ENCODE measurements at regions not wholly inside any gene's neighbourhood (a gene's known extent, or its start where the extent isn't known, plus 50 kb on each side); places are given as distances from the start of the nearest gene placed in this dataset.
"Not testable (repeated sequence)": the region's sequence is repeated elsewhere in the genome, so short reads cannot be mapped to it uniquely, and the experiment has no call there.

DNA sequence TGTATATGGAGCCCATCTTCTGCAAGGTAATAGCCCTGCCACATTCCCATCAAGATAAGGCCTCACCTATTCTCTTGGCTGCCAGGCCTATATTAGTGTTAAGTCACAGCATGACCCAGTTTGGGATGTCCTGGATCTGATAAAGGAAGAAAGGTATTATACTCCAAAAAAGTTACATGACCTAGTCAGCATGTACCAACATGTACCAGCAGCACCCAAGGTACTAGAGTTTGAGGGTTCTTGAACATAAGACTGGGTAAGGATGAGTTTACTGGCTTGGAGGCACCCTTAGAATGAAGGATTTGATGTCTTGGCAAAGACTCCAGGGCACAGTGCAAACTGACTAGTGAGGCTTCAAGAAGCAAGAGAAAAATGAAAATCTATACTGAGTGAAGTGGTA, 232.5 kb downstream of the SQOR start:
- no peaks in the 10 kb centered on the region for H3K36me3 ChIP-seq (ENCODE audit: control insufficient read depth in 1 of 2, insufficient read depth in 2 of 2, low read length in 1 of 2)
- no peaks in the 10 kb centered on the region for H3K9me3 ChIP-seq (ENCODE audit: control insufficient read depth, low read length)
- H3K4me1 ChIP-seq (ENCODE audit: control insufficient read depth in 1 of 2, insufficient read depth in 2 of 2, low read length in 2 of 2) = no peaks in the 10 kb centered on the region
- DNase-seq (no peak), ATAC-seq (ENCODE audit: low FRiP score) (no peak)
- intact Hi-C loops (cut with DNase I) = no loop called here
- H3K4me3 ChIP-seq (ENCODE audit: low read length in 2 of 2) = no peak overlapping the region
- no peaks in the 10 kb centered on the region for H3K27me3 ChIP-seq (ENCODE audit: control insufficient read depth in 1 of 2, insufficient read depth in 2 of 2, low read length in 1 of 2)
- no peak overlapping the region for H3K27ac ChIP-seq (ENCODE audit: low read depth in 1 of 2, low read length in 2 of 2)

DNA sequence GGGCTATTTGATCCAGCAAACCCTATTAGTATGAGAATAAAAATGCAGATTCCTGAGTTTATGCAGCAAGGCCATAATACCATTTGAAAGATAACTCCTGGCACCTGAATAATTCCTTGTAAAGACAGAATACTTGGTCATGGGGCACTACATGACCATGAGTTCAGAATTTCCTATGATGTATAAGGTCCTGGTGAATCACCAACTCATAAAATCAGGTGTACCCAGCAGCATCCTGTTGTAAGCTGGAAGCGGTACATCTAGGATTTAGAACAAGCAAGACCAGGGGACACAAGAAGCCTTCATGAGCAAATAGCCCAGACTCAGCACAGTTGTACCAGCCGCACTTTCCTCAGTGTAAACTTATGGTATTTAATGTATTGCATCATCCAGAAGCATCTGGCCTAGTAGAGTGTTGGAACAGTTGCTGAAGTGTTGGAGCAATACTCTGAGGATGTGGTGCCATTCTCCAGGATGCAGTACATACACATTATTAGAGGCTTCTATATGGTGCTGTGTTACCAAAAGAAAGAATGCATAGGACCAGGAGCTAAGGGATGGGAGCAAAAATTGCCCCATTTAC, 233.4 kb downstream of the SQOR start:
- Histone ChIP-seq H3K4me3 (ENCODE audit: low read length in 2 of 2) (no peak overlapping the region), H3K4me1 (ENCODE audit: control insufficient read depth in 1 of 2, insufficient read depth in 2 of 2, low read length in 2 of 2) (no peaks in the 10 kb centered on the region), H3K9me3 (ENCODE audit: control insufficient read depth, low read length) (no peaks in the 10 kb centered on the region), H3K36me3 (ENCODE audit: control insufficient read depth in 1 of 2, insufficient read depth in 2 of 2, low read length in 1 of 2) (no peaks in the 10 kb centered on the region), H3K27me3 (ENCODE audit: control insufficient read depth in 1 of 2, insufficient read depth in 2 of 2, low read length in 1 of 2) (no peaks in the 10 kb centered on the region), H3K27ac (ENCODE audit: low read depth in 1 of 2, low read length in 2 of 2) (no peak overlapping the region)
- intact Hi-C loops (cut with DNase I) = no loop called here
- no peak for ATAC-seq (ENCODE audit: low FRiP score)
- 93 to 100% methylated on average over 2 of the region's 2 CpGs for WGBS, 2 donors
- no peak for DNase-seq

DNA sequence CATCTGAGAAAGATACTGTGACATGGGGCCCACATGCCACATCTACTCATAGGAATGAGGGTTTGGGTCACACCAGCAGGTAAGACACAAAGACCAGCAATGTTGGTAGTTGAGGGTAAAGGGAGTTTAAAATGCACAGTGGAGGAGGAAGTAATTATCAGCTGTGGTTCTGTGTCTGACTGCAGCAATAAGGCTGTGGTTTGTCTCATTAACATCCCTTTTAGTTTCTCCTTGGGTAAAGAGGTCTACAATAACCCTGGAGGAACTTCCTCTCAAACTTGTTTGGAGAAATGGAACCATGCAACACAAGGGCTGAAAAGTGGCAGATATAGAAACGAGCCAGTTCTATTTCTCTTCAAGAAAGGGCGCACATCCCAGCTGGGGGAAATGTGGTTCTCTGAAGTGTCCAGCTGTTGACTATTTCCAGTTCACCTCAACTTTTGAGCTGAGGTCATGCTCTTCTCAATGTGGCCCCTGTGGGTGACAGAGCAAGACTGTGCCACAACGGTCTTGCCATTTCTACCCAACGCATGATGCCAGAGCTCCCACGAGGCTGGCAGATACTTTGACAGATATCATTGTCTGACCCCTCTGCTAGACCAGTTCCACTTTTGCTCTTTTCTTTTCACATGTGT, 234.3 kb downstream of the SQOR start:
- intact Hi-C loops (cut with DNase I) = no loop called here
- 80 to 87% methylated on average over 5 of the region's 5 CpGs for whole genome bisulfite sequencing, 2 donors
- ATAC-seq (ENCODE audit: low FRiP score) = no peak

DNA sequence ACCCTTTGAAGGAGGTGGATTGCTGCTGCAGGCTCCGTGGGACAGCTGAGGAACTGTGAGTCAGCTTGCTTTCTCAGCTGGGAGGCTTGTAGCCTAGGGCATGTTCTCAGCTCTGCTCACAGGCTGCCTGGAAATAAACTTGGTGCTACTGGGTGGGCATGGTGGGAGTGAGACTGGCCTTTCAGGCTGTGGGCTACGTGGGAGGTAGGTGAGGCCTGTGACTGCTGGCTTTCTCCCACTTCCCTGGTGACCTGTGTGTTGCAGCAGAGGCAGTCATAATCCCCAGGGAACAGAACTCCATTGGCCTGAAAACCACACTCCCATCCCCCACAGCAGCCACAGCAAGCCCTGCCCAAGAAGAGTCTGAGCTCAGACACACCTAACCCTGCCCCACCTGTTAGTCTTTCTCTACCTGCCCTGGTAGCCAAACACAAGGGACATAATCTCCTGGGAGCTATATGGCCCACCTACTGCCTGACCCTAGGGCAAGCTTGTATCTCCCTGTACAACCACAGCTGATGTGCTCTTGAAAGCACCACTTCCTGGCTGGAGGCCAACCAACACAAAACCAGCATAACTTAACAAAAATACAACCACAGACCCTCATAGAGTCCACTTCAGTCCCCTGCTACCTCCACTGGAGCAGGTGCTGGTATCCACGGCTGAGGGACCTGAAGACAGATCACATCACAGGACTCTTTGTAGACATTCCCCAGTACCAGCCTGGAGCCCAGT, 236.5 kb downstream of the SQOR start:
- 59 to 64% methylated on average over 3 of the region's 3 CpGs for WGBS, 2 donors
- H3K9me3 ChIP-seq (ENCODE audit: control insufficient read depth, low read length) = no peaks in the 10 kb centered on the region
- intact Hi-C loops (cut with DNase I) = no loop called here
- no peaks in the 10 kb centered on the region for H3K36me3 ChIP-seq (ENCODE audit: control insufficient read depth in 1 of 2, insufficient read depth in 2 of 2, low read length in 1 of 2)
- ATAC-seq (ENCODE audit: low FRiP score) (no peak), DNase-seq (no peak)
- H3K27me3 ChIP-seq (ENCODE audit: control insufficient read depth in 1 of 2, insufficient read depth in 2 of 2, low read length in 1 of 2) = no peaks in the 10 kb centered on the region
- H3K4me1 ChIP-seq (ENCODE audit: control insufficient read depth in 1 of 2, insufficient read depth in 2 of 2, low read length in 2 of 2) = no peaks in the 10 kb centered on the region
- no peak overlapping the region for H3K27ac ChIP-seq (ENCODE audit: low read depth in 1 of 2, low read length in 2 of 2)
- H3K4me3 ChIP-seq (ENCODE audit: low read length in 2 of 2) = no peak overlapping the region

More for the DNA sequence above, 234.3 kb downstream of the SQOR start:
- Histone ChIP-seq H3K9me3 (ENCODE audit: control insufficient read depth, low read length) (no peaks in the 10 kb centered on the region), H3K36me3 (ENCODE audit: control insufficient read depth in 1 of 2, insufficient read depth in 2 of 2, low read length in 1 of 2) (no peaks in the 10 kb centered on the region), H3K4me1 (ENCODE audit: control insufficient read depth in 1 of 2, insufficient read depth in 2 of 2, low read length in 2 of 2) (no peaks in the 10 kb centered on the region), H3K4me3 (ENCODE audit: low read length in 2 of 2) (no peak overlapping the region), H3K27ac (ENCODE audit: low read depth in 1 of 2, low read length in 2 of 2) (no peak overlapping the region), H3K27me3 (ENCODE audit: control insufficient read depth in 1 of 2, insufficient read depth in 2 of 2, low read length in 1 of 2) (no peaks in the 10 kb centered on the region)
- no peak for DNase-seq

DNA sequence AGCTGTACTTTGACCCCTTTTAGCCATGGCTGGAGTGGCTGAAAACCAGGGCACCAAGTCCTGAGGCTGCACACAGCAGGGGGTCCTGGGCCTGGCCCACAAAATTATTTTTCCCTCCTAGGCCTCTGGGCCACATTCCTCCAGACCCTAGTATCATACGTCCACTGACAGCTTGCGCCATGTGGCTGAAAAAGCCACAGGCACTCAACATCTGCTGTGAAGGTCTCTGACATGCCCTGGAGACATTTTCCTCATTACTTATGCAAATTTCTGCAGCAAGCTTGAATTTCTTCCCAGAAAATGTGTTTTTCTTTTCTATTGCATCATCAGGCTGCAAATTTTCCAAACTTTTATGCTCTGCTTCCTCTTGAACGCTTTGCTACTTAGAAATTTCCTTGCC, 239.0 kb downstream of the SQOR start:
- H3K9me3 ChIP-seq (ENCODE audit: control insufficient read depth, low read length) = no peaks in the 10 kb centered on the region
- intact Hi-C loops (cut with DNase I) = no loop called here
- no peaks in the 10 kb centered on the region for H3K4me1 ChIP-seq (ENCODE audit: control insufficient read depth in 1 of 2, insufficient read depth in 2 of 2, low read length in 2 of 2)
- no peaks in the 10 kb centered on the region for H3K36me3 ChIP-seq (ENCODE audit: control insufficient read depth in 1 of 2, insufficient read depth in 2 of 2, low read length in 1 of 2)
- H3K27ac ChIP-seq (ENCODE audit: low read depth in 1 of 2, low read length in 2 of 2) = no peak overlapping the region
- 79 to 80% methylated on average over 3 of the region's 3 CpGs for WGBS, 2 donors
- H3K27me3 ChIP-seq (ENCODE audit: control insufficient read depth in 1 of 2, insufficient read depth in 2 of 2, low read length in 1 of 2) = no peaks in the 10 kb centered on the region
- ATAC-seq (ENCODE audit: low FRiP score) (no peak), DNase-seq (no peak)
- no peak overlapping the region for H3K4me3 ChIP-seq (ENCODE audit: low read length in 2 of 2)

DNA sequence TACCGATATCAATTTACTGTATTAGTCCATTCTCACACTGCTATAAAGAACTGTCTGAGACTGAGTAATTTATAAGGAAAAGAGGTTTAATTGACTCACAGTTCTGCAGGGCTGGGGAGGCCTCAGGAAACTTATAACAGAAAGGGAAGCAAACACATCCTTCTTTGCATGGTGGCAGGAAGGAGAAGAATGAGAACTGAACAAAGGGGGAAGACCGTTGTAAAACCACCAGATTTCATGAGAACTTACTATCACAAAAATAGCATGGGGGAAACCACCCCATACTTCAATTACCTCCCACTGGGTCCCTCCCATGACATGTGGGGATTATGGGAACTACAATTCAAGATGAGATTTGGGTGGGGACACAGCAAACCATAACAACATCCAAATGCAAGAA, 239.7 kb downstream of the SQOR start:
- DNase-seq; H3K9me3 ChIP-seq (ENCODE audit: control insufficient read depth, low read length); H3K27me3 ChIP-seq (ENCODE audit: control insufficient read depth in 1 of 2, insufficient read depth in 2 of 2, low read length in 1 of 2); H3K27ac ChIP-seq (ENCODE audit: low read depth in 1 of 2, low read length in 2 of 2); intact Hi-C loops (cut with DNase I); H3K4me3 ChIP-seq (ENCODE audit: low read length in 2 of 2); ATAC-seq (ENCODE audit: low FRiP score); H3K36me3 ChIP-seq (ENCODE audit: control insufficient read depth in 1 of 2, insufficient read depth in 2 of 2, low read length in 1 of 2); H3K4me1 ChIP-seq (ENCODE audit: control insufficient read depth in 1 of 2, insufficient read depth in 2 of 2, low read length in 2 of 2): not testable (repeated sequence)
- WGBS, 2 donors = 87 to 90% methylated on average over 2 of the region's 2 CpGs

DNA sequence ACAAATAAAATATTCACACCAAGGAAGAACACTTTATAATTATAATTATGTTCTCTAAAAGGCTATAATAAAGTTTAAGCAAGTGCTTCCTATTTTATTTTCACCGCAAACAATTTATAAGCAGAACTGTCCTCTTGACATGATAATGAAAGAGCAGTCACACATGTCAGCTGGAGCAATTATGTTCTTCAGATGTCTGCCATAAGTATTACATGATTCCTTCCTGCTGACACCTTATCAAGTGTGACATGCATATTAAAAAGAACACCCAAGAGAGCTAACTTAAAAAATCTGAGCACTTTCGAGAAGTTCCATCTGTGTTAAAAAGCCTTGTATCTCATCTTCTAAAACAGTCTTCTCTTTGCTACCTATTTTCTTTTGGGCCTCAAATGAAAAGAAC, 249.5 kb downstream of the SQOR start:
- ATAC-seq (ENCODE audit: low FRiP score) (no peak), DNase-seq (no peak)
- Histone ChIP-seq H3K27me3 (ENCODE audit: control insufficient read depth in 1 of 2, insufficient read depth in 2 of 2, low read length in 1 of 2) (no peaks in the 10 kb centered on the region), H3K27ac (ENCODE audit: low read depth in 1 of 2, low read length in 2 of 2) (no peak overlapping the region), H3K4me3 (ENCODE audit: low read length in 2 of 2) (no peak overlapping the region), H3K4me1 (ENCODE audit: control insufficient read depth in 1 of 2, insufficient read depth in 2 of 2, low read length in 2 of 2) (peaks cover 3% of the 10 kb centered on the region in 2 donors), H3K9me3 (ENCODE audit: control insufficient read depth, low read length) (no peaks in the 10 kb centered on the region), H3K36me3 (ENCODE audit: control insufficient read depth in 1 of 2, insufficient read depth in 2 of 2, low read length in 1 of 2) (no peaks in the 10 kb centered on the region)
- 92 to 93% methylated on average over 2 of the region's 2 CpGs for WGBS, 2 donors
- intact Hi-C loops (cut with DNase I) = no loop called here

DNA sequence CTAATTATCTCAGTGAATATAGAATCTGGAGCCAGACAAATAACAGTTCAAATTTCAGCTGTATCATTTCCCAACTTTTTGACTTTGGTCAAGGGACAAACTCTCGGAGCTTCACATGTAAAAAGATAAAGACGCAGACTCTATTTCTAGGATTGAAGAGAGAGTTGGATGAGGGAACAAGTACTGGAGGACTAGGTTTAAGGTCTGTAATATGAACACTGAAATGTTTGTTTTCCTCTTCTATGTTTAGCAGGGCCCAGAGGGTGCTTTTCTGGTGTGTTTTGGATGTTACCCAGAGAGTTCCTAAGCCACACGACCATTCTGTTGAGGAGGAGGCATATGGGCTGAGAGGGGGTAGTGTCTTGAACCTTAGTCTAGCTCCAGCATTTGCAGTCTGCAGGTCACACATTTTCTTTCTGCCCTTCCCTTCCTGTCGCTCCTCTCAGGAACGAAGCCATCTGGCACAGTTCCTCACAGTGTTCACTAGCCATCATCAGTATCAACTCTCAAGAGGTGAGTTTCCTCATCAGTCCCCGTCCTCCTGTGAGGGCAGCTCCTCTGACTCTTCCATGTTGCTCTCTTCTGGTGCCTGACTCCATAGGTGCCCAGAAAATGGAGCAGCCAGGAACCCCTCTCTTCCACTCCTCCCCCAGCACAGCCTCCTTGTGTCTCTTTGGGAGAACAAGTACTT, 250.1 kb downstream of the SQOR start:
- Histone ChIP-seq H3K4me1 (ENCODE audit: control insufficient read depth in 1 of 2, insufficient read depth in 2 of 2, low read length in 2 of 2) (peaks cover 3 to 5% of the 10 kb centered on the region in 2 donors), H3K4me3 (ENCODE audit: low read length in 2 of 2) (no peak overlapping the region), H3K27ac (ENCODE audit: low read depth in 1 of 2, low read length in 2 of 2) (no peak overlapping the region), H3K36me3 (ENCODE audit: control insufficient read depth in 1 of 2, insufficient read depth in 2 of 2, low read length in 1 of 2) (no peaks in the 10 kb centered on the region), H3K9me3 (ENCODE audit: control insufficient read depth, low read length) (no peaks in the 10 kb centered on the region), H3K27me3 (ENCODE audit: control insufficient read depth in 1 of 2, insufficient read depth in 2 of 2, low read length in 1 of 2) (no peaks in the 10 kb centered on the region)
- ATAC-seq (ENCODE audit: low FRiP score) (no peak), DNase-seq (no peak)
- 10 to 22% methylated on average over 6 of the region's 6 CpGs for WGBS, 2 donors
- intact Hi-C loops (cut with DNase I) = no loop called here

Measured in aorta (tissue), 5 donors.